GM21423 (cell line): ENCODE measurements at regions not wholly inside any gene's neighbourhood (a gene's known extent, or its start where the extent isn't known, plus 50 kb on each side); places are given as distances from the start of the nearest gene placed in this dataset.

ENCODE experiments used
- ATAC-seq: cut with Tn5 transposase; IDR thresholded peaks from one replicate; pipeline ENCODE4 v1.9.1; 2021; ENCODE audit warnings: mild to moderate bottlenecking, moderate library complexity; ENCODE audit not compliant: unreplicated experiment

- ATAC-seq: no peak
Measured at GRCh38 chr6:1545654-1546053, 64.1 kb upstream of the FOXC1 start.

- no peak for ATAC-seq
Measured at GRCh38 chr6:1547785-1548184, 61.9 kb upstream of the FOXC1 start.

- ATAC-seq: no peak
Measured at GRCh38 chr6:1551249-1551648, 58.5 kb upstream of the FOXC1 start.

GRCh38 chr6:1552296-1552761, 57.4 kb upstream of the FOXC1 start:
- no peak for ATAC-seq

GRCh38 chr6:1553562-1554083, 56.1 kb upstream of the FOXC1 start:
- no peak for ATAC-seq

- ATAC-seq: no peak
Measured at GRCh38 chr6:1554141-1554475, 55.6 kb upstream of the FOXC1 start.

GRCh38 chr6:1554476-1555310, 55.0 kb upstream of the FOXC1 start:
- no peak for ATAC-seq

GRCh38 chr6:1558388-1558787, 51.3 kb upstream of the FOXC1 start:
- no peak for ATAC-seq
